GM21576 (cell line): ENCODE measurements at regions not wholly inside any gene's neighbourhood (a gene's known extent, or its start where the extent isn't known, plus 50 kb on each side); places are given as distances from the start of the nearest gene placed in this dataset.

Experiments
- ATAC-seq: cut with Tn5 transposase; IDR thresholded peaks from one replicate; pipeline ENCODE4 v1.9.1; 2021; ENCODE audit warnings: mild to moderate bottlenecking, moderate library complexity; ENCODE audit not compliant: unreplicated experiment

GRCh38 chr4:189062047-189062820 lies 878.4 kb upstream of the FRG1 start:
- ATAC-seq: no peak

DNA sequence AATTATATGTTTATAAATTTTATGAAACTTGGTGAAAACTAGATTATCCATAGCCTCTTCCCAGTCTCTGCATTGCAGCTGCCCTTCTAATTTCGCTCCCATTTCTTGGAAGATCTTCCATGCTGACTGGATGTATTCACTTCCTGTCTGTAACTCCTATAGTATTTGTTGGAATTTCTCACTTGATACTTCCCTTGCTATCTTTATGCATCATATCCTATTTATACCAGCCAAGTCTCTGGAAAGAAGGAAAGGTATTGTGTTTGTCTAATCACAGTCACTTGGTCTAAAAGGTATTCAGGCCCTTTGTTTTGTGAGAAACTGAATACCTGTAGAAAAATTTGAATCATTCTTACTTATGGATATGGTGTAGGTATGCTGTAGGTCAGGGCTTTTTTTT lies 870.9 kb upstream of the FRG1 start:
- ATAC-seq: no peak

GRCh38 chr4:189071241-189071640 lies 869.4 kb upstream of the FRG1 start:
- ATAC-seq: no peak

DNA sequence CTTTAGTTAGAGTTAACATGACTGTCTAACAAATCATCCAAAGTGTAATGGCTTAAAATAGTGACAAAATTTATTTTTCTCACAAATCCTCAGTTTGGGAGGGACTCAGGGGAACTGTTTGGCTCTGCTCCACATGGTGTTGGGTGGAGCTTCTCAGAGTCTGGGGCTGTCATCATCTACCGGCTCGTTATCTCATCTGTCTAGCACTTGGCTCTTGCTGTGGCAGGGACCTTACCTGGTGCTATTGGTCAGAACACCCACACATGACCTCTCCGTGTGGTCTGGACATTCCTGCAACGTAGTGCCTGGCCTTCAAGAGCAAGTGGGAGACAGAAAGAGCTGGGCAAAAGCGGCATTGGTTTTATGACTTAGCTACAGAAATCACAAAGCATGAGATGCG lies 866.9 kb upstream of the FRG1 start:
- no peak for ATAC-seq

GRCh38 chr4:189081826-189082225 lies 858.8 kb upstream of the FRG1 start:
- no peak for ATAC-seq

GRCh38 chr4:189083769-189084168 lies 856.9 kb upstream of the FRG1 start:
- no peak for ATAC-seq

DNA sequence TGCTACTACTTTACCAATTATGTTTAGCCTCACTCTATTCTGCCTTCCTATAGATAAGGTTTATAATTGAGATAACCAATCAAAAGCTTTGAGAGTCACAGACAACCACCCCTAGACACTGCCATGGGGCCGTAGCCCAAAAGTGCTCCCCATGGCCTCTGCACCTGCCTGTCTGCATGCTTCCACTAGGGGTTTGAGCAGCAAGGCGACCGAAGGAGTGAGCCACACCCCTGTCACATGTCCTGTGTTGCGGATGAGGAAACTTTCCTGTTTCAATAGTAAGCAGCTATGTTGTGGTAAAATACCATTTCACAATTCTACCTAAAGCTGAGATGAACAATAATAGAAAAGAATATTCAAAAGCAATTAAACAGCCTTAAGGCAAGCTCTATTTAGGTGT lies 856.0 kb upstream of the FRG1 start:
- ATAC-seq: no peak

DNA sequence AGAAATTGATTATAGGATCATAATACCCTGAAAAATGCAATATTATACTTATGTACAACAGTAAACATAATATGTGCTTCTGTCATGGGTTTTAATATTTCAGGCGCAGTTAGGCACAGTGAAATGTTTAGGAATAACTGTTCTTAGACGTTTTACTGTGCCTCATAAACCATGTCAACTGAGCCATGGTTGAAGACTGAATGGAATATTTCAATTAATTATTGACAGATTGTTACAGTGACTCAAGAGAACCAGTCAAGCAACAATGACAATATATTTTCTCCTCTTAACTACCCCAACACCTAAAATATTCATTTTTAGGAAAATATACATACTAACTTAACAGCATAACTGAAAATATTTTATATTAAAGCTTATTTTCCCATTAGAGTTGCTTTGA lies 852.7 kb upstream of the FRG1 start:
- no peak for ATAC-seq

- no peak for ATAC-seq
Observed at GRCh38 chr4:189088780-189089179, 851.9 kb upstream of the FRG1 start.

DNA sequence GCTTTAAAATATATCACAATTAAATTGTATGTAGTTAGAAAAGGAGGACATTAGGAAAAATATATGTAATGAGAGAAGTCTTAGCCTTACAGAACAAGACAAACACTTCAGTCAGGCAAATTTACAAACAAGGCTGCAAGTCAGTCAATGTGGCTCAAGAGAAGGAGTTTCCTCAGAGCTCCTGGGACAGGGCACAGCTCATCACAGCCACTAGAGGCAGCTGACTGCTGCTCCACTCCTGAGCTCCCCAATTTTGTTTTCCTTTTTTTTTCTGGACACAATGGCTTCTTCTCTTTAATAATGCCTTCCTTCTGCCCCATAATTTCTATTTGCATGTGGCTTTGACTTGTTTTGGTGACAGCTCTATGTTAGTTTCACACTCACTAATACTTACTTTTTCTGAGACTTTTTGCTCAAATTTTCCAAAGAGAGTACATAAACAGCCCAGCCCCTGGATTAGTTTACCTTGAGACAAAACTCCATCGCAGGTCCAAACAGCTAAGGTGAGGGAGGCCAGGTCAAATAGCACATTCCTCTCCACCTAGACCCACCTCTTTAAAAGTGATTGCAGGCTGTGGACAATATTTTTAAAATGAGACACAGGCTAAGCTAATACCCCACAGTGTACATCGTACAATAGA lies 850.4 kb upstream of the FRG1 start:
- no peak for ATAC-seq

- no peak for ATAC-seq
Observed at GRCh38 chr4:189092581-189092980, 848.1 kb upstream of the FRG1 start.

DNA sequence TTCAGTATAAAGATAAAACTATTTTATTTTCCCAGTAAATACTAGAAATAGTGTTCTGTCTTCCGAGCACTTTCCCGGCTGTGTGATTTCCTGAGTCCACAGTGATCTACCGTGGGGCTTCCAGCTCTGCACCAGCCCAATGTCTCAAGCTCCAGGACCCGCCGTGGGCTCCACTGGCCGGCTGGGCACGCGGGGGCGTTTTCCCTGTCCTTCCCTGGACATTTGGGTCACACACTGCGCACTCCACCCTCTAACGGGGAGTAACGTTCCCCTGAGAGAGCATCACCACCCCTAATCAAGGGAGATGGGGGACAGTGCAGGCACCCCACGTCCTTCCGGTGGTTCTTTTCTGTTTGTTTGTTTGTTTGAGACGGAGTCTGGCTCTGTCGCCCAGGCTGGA lies 844.6 kb upstream of the FRG1 start:
- no peak for ATAC-seq

DNA sequence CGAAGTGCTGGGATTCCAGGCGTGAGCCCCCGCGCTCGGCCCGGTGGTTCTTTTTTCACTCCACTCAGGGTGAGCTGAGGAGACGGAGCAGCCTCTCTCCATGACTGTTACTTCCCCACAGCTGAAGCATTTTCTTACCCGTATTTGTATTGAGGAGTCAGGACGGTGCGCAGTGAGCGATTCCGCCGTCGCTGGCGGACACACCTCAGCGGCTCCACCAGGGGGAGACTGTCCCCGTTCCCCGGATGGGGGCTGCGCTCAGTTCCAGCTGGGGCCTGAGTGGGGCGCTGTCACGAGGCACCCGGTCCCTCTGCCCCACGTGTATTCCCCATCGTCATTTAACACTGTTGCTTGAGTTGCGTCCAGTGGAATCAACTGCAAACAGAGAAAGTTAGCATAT lies 844.0 kb upstream of the FRG1 start:
- no peak for ATAC-seq

GRCh38 chr4:189098932-189099696 lies 841.6 kb upstream of the FRG1 start:
- no peak for ATAC-seq

- ATAC-seq: no peak
Observed at GRCh38 chr4:189113389-189113888, 827.2 kb upstream of the FRG1 start.

- ATAC-seq: no peak
Observed at GRCh38 chr4:189117426-189117825, 823.2 kb upstream of the FRG1 start.

DNA sequence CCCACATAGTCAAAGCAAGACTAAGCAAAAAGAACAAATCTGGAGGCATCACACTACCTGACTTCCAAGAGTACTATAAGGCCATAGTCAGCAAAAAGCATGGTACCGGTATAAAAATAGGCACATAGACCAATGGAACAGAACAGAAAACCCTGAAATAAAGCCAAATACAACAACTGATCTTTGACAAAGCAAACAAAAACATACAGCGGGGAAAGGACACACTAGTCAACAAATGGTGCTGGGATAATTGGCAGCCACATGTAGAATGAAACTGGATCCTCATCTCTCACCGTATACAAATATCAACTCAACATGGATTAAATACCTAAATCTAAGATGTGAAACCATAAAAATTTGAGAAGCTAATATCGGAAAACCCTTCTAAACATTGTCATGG lies 819.3 kb upstream of the FRG1 start:
- no peak for ATAC-seq

DNA sequence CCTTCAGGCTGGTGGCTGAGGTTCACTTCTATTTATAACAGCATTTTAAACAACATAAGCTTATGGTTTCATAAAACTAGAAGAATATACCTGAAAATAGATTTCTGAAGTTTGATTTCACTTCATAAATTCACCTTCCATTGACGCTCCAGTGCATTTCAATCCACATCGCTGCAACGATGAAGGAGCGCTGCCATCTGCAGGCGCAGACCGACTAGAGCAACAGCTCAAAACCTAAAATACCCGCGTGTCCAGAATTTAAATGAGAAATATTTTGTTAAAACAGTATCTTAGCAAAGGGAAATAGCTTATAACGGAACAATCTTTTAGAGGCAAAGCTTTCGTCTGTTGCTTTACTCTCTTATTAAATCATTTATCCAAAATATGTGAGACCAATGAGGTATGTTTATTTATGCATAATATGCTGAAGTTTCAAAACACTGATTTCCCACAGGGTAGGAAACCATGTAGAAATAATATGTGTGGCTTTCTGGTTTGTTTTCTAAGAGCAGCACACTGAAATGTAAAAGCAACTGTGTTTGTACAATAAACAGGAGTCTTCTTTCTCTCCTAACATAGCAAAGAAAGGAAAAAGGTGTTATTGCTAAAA lies 816.4 kb upstream of the FRG1 start:
- no peak for ATAC-seq

- no peak for ATAC-seq
Observed at GRCh38 chr4:189124791-189125190, 815.9 kb upstream of the FRG1 start.

DNA sequence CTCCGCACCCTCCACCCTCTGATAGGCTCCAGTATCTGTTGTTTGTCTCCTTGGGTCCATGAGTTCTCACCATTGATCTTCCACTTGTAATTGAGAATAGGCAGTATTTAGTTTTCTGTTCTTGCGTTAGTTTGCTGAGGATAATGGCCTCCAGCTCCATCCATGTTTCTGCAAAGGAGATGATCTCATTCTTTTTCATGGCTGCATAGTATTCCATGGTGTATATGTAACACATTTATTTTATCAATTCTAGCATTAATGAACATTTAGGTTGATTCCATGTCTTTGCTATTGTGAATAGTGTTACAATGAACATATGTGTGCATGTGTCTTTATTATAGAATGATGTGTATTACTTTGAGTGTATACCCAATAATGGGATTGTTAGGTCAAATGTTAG lies 814.6 kb upstream of the FRG1 start:
- no peak for ATAC-seq

GRCh38 chr4:189128341-189128740 lies 812.3 kb upstream of the FRG1 start:
- no peak for ATAC-seq
